ENCODE measurements at regions not wholly inside any gene's neighbourhood (a gene's known extent, or its start where the extent isn't known, plus 50 kb on each side); places are given as distances from the start of the nearest gene placed in this dataset.

GRCh38 chr16:59683709-59684108, 949.6 kb upstream of the GOT2 start:
- TF ChIP-seq, protein P1, sequence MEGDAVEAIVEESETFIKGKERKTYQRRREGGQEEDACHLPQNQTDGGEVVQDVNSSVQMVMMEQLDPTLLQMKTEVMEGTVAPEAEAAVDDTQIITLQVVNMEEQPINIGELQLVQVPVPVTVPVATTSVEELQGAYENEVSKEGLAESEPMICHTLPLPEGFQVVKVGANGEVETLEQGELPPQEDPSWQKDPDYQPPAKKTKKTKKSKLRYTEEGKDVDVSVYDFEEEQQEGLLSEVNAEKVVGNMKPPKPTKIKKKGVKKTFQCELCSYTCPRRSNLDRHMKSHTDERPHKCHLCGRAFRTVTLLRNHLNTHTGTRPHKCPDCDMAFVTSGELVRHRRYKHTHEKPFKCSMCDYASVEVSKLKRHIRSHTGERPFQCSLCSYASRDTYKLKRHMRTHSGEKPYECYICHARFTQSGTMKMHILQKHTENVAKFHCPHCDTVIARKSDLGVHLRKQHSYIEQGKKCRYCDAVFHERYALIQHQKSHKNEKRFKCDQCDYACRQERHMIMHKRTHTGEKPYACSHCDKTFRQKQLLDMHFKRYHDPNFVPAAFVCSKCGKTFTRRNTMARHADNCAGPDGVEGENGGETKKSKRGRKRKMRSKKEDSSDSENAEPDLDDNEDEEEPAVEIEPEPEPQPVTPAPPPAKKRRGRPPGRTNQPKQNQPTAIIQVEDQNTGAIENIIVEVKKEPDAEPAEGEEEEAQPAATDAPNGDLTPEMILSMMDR (IDR thresholded peaks at IDR 0.05; ENCODE audit: low read length): no peak
- TF ChIP-seq EZH2 (optimal IDR thresholded peaks at IDR 0.05; ENCODE audit: low read depth, low read length) (no peak), EZH2phosphoT487 (IDR thresholded peaks at IDR 0.05; ENCODE audit: low read length) (no peak)
